WTC11 (cell line): ENCODE measurements at regions not wholly inside any gene's neighbourhood (a gene's known extent, or its start where the extent isn't known, plus 50 kb on each side); places are given as distances from the start of the nearest gene placed in this dataset.

Source experiments
- E2F5 ChIP-seq: sonication (generic); formaldehyde crosslinking; IDR thresholded peaks from 2 replicates; pipeline ENCODE4 v1.8.1; 2022; ENCODE audit warnings: mild to moderate bottlenecking, moderate library complexity, missing genetic modification reagents
- ESRRA ChIP-seq: sonication (generic); formaldehyde crosslinking; IDR thresholded peaks from 2 replicates; pipeline ENCODE4 v1.8.1; 2022; ENCODE audit warnings: mild to moderate bottlenecking, missing genetic modification reagents, borderline replicate concordance
- ETV6 ChIP-seq: sonication (generic); formaldehyde crosslinking; IDR thresholded peaks from 2 replicates; pipeline ENCODE4 v1.8.1; 2022; ENCODE audit warnings: mild to moderate bottlenecking, missing genetic modification reagents
- HMGXB4 ChIP-seq: sonication (generic); formaldehyde crosslinking; IDR thresholded peaks from 2 replicates; pipeline ENCODE4 v1.8.1; 2023; ENCODE audit warnings: mild to moderate bottlenecking, moderate library complexity, missing genetic modification reagents
- KAT7 ChIP-seq: sonication (generic); formaldehyde crosslinking; IDR thresholded peaks from 2 replicates; pipeline ENCODE4 v1.8.1; 2023; ENCODE audit warnings: missing genetic modification reagents, mild to moderate bottlenecking, borderline replicate concordance
- MXD4 ChIP-seq: fragments of 250-450 bp; sonication (Bioruptor Pico); IDR thresholded peaks from 2 replicates; pipeline ENCODE4 v1.8.0; 2021; ENCODE audit warnings: mild to moderate bottlenecking, moderate library complexity, borderline replicate concordance
- NFYB ChIP-seq: sonication (generic); formaldehyde crosslinking; conservative IDR thresholded peaks from 2 replicates; pipeline ENCODE4 v1.8.0; 2022; ENCODE audit warnings: low read depth, missing genetic modification reagents
- ZNF416 ChIP-seq: fragments of 250-450 bp; sonication (Bioruptor Pico); IDR thresholded peaks from 2 replicates; pipeline ENCODE4 v1.9.0; 2021; ENCODE audit warnings: mild to moderate bottlenecking, inconsistent platforms
- TF ChIP-seq, protein P1 (sequence below): fragments of 200-600 bp; IDR thresholded peaks from 2 replicates; pipeline ENCODE4 v1.8.0; 2022; ENCODE audit warnings: antibody characterized with exemption
- TF ChIP-seq, protein P2 (sequence below): sonication (generic); formaldehyde crosslinking; IDR thresholded peaks from 2 replicates; pipeline ENCODE4 v1.8.0; 2022; ENCODE audit warnings: mild to moderate bottlenecking, missing genetic modification reagents
- TF ChIP-seq, protein P3 (sequence below): sonication (generic); formaldehyde crosslinking; conservative IDR thresholded peaks from 2 replicates; pipeline ENCODE4 v1.8.1; 2022; ENCODE audit warnings: mild to moderate bottlenecking, missing genetic modification reagents

GRCh38 chr7:43054052-43054722 lies 58.3 kb upstream of the HECW1 start:
- TF ChIP-seq HMGXB4 (CRISPR knock-in tag) (no peak), NFYB (no peak), ESRRA (CRISPR knock-in tag) (no peak), ZNF416 (CRISPR knock-in tag) (no peak), E2F5 (CRISPR knock-in tag) (no peak), MXD4 (CRISPR knock-in tag) (no peak), ETV6 (no peak), KAT7 (no peak)
- TF ChIP-seq, protein P1, sequence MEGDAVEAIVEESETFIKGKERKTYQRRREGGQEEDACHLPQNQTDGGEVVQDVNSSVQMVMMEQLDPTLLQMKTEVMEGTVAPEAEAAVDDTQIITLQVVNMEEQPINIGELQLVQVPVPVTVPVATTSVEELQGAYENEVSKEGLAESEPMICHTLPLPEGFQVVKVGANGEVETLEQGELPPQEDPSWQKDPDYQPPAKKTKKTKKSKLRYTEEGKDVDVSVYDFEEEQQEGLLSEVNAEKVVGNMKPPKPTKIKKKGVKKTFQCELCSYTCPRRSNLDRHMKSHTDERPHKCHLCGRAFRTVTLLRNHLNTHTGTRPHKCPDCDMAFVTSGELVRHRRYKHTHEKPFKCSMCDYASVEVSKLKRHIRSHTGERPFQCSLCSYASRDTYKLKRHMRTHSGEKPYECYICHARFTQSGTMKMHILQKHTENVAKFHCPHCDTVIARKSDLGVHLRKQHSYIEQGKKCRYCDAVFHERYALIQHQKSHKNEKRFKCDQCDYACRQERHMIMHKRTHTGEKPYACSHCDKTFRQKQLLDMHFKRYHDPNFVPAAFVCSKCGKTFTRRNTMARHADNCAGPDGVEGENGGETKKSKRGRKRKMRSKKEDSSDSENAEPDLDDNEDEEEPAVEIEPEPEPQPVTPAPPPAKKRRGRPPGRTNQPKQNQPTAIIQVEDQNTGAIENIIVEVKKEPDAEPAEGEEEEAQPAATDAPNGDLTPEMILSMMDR = no peak
- TF ChIP-seq, protein P2, sequence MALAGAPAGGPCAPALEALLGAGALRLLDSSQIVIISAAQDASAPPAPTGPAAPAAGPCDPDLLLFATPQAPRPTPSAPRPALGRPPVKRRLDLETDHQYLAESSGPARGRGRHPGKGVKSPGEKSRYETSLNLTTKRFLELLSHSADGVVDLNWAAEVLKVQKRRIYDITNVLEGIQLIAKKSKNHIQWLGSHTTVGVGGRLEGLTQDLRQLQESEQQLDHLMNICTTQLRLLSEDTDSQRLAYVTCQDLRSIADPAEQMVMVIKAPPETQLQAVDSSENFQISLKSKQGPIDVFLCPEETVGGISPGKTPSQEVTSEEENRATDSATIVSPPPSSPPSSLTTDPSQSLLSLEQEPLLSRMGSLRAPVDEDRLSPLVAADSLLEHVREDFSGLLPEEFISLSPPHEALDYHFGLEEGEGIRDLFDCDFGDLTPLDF = no peak
- TF ChIP-seq, protein P3, sequence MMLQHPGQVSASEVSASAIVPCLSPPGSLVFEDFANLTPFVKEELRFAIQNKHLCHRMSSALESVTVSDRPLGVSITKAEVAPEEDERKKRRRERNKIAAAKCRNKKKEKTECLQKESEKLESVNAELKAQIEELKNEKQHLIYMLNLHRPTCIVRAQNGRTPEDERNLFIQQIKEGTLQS (CRISPR knock-in tag) = no peak
